ENCODE measurements at regions not wholly inside any gene's neighbourhood (a gene's known extent, or its start where the extent isn't known, plus 50 kb on each side); places are given as distances from the start of the nearest gene placed in this dataset.

DNA sequence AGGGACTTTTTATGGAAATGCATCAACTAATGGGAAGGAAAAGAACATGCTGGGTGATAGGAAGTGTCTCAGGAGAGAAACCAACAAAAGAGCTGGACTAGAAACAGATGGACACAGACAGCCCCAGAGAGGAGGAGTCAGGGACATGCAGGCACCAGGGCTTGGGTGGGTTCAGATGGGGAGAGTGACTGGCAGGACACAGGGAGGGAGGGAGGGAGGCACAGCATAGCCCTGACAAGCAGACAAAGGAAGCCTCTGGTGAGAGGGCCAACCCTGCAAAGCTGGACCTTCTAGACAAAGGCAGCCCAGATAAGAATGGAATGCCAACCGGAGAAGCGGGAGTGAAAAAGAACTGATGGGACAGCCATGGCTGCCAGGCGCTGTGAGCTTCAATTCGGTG lies 568.8 kb downstream of the AJAP1 start (continued):
- TF ChIP-seq, protein P1, sequence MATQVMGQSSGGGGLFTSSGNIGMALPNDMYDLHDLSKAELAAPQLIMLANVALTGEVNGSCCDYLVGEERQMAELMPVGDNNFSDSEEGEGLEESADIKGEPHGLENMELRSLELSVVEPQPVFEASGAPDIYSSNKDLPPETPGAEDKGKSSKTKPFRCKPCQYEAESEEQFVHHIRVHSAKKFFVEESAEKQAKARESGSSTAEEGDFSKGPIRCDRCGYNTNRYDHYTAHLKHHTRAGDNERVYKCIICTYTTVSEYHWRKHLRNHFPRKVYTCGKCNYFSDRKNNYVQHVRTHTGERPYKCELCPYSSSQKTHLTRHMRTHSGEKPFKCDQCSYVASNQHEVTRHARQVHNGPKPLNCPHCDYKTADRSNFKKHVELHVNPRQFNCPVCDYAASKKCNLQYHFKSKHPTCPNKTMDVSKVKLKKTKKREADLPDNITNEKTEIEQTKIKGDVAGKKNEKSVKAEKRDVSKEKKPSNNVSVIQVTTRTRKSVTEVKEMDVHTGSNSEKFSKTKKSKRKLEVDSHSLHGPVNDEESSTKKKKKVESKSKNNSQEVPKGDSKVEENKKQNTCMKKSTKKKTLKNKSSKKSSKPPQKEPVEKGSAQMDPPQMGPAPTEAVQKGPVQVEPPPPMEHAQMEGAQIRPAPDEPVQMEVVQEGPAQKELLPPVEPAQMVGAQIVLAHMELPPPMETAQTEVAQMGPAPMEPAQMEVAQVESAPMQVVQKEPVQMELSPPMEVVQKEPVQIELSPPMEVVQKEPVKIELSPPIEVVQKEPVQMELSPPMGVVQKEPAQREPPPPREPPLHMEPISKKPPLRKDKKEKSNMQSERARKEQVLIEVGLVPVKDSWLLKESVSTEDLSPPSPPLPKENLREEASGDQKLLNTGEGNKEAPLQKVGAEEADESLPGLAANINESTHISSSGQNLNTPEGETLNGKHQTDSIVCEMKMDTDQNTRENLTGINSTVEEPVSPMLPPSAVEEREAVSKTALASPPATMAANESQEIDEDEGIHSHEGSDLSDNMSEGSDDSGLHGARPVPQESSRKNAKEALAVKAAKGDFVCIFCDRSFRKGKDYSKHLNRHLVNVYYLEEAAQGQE (IDR thresholded peaks at IDR 0.05; ENCODE audit: low read depth) = no peak
- TF ChIP-seq POLR2AphosphoS5 (IDR thresholded peaks at IDR 0.05; ENCODE audit: low read depth, low read length) (no peak), CBX3 (IDR thresholded peaks at IDR 0.05; ENCODE audit: low read depth) (no peak), JUND (IDR thresholded peaks at IDR 0.05) (no peak), YY1 (IDR thresholded peaks at IDR 0.05; ENCODE audit: extremely low read depth, insufficient replicate concordance, low read depth, low read length) (no peak), ZNF274 (IDR thresholded peaks at IDR 0.05; ENCODE audit: low read depth, low read length) (no peak)

DNA sequence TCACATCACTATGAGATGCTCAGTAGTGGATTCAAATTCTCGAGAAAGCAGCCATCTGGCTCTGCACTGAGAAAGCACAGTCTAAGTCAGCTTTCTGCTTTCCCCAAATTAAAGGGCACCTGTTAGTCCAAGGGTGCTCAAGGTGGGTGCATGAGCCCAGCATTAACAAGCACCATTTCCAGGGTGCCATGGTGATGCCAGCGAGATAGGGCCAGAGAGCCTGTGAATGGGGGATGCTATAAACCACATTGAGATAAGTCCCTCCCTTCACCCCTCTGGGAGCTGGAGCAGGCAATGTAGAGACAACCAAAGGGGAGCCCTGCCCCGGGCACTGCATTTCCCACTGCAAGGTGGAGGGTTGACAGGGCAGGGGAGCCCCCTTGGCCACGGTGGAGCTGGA lies 568.2 kb downstream of the AJAP1 start:
- H4K20me1 ChIP-seq (ENCODE audit: insufficient read depth) = no peaks in the 10 kb centered on the region
- no peak overlapping the region for H3K9ac ChIP-seq (ENCODE audit: low read length)
- H3K27ac ChIP-seq (ENCODE audit: low read depth, low read length) = no peak overlapping the region
- no peaks in the 10 kb centered on the region for H3K27me3 ChIP-seq (ENCODE audit: insufficient read depth, low read length)
- H3K36me3 ChIP-seq (ENCODE audit: control insufficient read depth in 1 of 2, insufficient read depth in 2 of 2, low read length in 2 of 2) = no peaks in the 10 kb centered on the region
- H3K4me1 ChIP-seq (ENCODE audit: control insufficient read depth in 1 of 2, insufficient read depth in 2 of 2, low read length in 2 of 2) = no peaks in the 10 kb centered on the region
- H2AFZ ChIP-seq (ENCODE audit: low read depth, low read length, poor library complexity, severe bottlenecking) = no peak overlapping the region
- no peaks in the 10 kb centered on the region for H3K79me2 ChIP-seq (ENCODE audit: insufficient read depth, low read length)
- ATAC-seq (no peak), DNase-seq (ENCODE audit: low read depth, low spot score) (no peak)
- ChIA-PET CTCF (no interaction called here), RAD21 (ENCODE audit: low non-redundant PET in 1 of 2, low total read pairs in 2 of 2, uncharacterized antibody in 2 of 2, unreplicated experiment in 2 of 2) (no interaction called here), POLR2A (no interaction called here)
- intact Hi-C loops (cut with micrococcal nuclease) = no loop called here
- no TSS peak for BruUV-seq (replicated peaks)
- H3K4me3 ChIP-seq (replicated peaks in 1 of 2; ENCODE audit: low read depth in 1 of 2, low read length in 2 of 2) = no peak overlapping the region
- no peaks in the 10 kb centered on the region for H3K9me2 ChIP-seq (ENCODE audit: insufficient read depth)
- H3K4me2 ChIP-seq (ENCODE audit: low read length) = no peak overlapping the region
- no peaks in the 10 kb centered on the region; a peak in 1 of 4 replicates for H3K9me3 ChIP-seq (ENCODE audit: control insufficient read depth in 1 of 2, insufficient read depth in 1 of 2, low read depth in 1 of 2, low read length in 2 of 2)
- TF ChIP-seq, protein P2, sequence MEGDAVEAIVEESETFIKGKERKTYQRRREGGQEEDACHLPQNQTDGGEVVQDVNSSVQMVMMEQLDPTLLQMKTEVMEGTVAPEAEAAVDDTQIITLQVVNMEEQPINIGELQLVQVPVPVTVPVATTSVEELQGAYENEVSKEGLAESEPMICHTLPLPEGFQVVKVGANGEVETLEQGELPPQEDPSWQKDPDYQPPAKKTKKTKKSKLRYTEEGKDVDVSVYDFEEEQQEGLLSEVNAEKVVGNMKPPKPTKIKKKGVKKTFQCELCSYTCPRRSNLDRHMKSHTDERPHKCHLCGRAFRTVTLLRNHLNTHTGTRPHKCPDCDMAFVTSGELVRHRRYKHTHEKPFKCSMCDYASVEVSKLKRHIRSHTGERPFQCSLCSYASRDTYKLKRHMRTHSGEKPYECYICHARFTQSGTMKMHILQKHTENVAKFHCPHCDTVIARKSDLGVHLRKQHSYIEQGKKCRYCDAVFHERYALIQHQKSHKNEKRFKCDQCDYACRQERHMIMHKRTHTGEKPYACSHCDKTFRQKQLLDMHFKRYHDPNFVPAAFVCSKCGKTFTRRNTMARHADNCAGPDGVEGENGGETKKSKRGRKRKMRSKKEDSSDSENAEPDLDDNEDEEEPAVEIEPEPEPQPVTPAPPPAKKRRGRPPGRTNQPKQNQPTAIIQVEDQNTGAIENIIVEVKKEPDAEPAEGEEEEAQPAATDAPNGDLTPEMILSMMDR (IDR thresholded peaks at IDR 0.05 in 2 of 3, conservative IDR thresholded peaks at IDR 0.05 in 1 of 3; ENCODE audit: borderline replicate concordance in 1 of 3, insufficient read depth in 1 of 3, low read depth in 2 of 3, low read length in 2 of 3) = no peak
- no peak for TF ChIP-seq POLR2AphosphoS5 (IDR thresholded peaks at IDR 0.05; ENCODE audit: low read depth, low read length)
- TF ChIP-seq SP1 (IDR thresholded peaks at IDR 0.05; ENCODE audit: low read depth) = no peak
- no peak for TF ChIP-seq FOSL1 (IDR thresholded peaks at IDR 0.05; ENCODE audit: low read depth)
- no peak for TF ChIP-seq ZNF274 (IDR thresholded peaks at IDR 0.05; ENCODE audit: low read depth, low read length)
- no peak for TF ChIP-seq TCF7L2 (IDR thresholded peaks at IDR 0.05; ENCODE audit: borderline replicate concordance, extremely low read depth, insufficient read depth, insufficient read length)
- TF ChIP-seq EGR1 (IDR thresholded peaks at IDR 0.05; ENCODE audit: low read depth) = no peak
- no peak for TF ChIP-seq POLR2A (IDR thresholded peaks at IDR 0.05; ENCODE audit: borderline replicate concordance, extremely low read depth, insufficient read depth, insufficient read length)
- TF ChIP-seq, protein P1 (IDR thresholded peaks at IDR 0.05; ENCODE audit: low read depth) = no peak
- no peak for TF ChIP-seq YY1 (IDR thresholded peaks at IDR 0.05; ENCODE audit: extremely low read depth, insufficient replicate concordance, low read depth, low read length)
- TF ChIP-seq JUND (IDR thresholded peaks at IDR 0.05) = no peak

Data from HCT116 (cell line).